HEK293 (cell line): ENCODE measurements at regions not wholly inside any gene's neighbourhood (a gene's known extent, or its start where the extent isn't known, plus 50 kb on each side); places are given as distances from the start of the nearest gene placed in this dataset.

Experiments used
- CTCF ChIA-PET: fragments of 350-600 bp; formaldehyde crosslinking; extraction: SDS; loops from one replicate; lab custom pipeline; 2021; ENCODE audit warnings: antibody characterized with exemption; lab: Yijun Ruan, JAX
- POLR2A ChIA-PET: fragments of 300-600 bp; formaldehyde crosslinking; extraction: SDS; loops from one replicate; lab custom pipeline; 2020; ENCODE audit warnings: antibody characterized with exemption, inconsistent platforms; lab: Yijun Ruan, JAX
- H3K27ac ChIP-seq: fragments of 200-500 bp; sonication (Bioruptor generic); 2 replicates; pipeline ENCODE4 v1.5.1; 2014; ENCODE audit warnings: low read depth, low read length, control low read depth, inconsistent platforms; ENCODE audit errors: extremely low read depth
- H3K36me3 ChIP-seq, 2 experiments: fragments of 200-500 bp in 1 of 2; sonication (Bioruptor generic) in 1 of 2; 1 replicate in 1 of 2; 2 replicates in 1 of 2; pipeline ENCODE4 v1.5.1; 2014 to 2017; ENCODE audit warnings: inconsistent platforms in 2 of 2, low read length in 2 of 2; ENCODE audit not compliant: control insufficient read depth in 2 of 2, insufficient read depth in 1 of 2
- H3K4me1 ChIP-seq: fragments of 200-500 bp; sonication (Bioruptor generic); 2 replicates; pipeline ENCODE4 v1.5.1; 2014; ENCODE audit warnings: mild to moderate bottlenecking, low read length, inconsistent platforms; ENCODE audit not compliant: control insufficient read depth, insufficient read depth
- H3K4me3 ChIP-seq: 2 replicates; pipeline ENCODE4 v1.5.1; 2011; ENCODE audit warnings: low read depth, mild to moderate bottlenecking, control low read depth, low read length, moderate library complexity
- H3K9me3 ChIP-seq: fragments of 200-500 bp; sonication (Bioruptor generic); 2 replicates; pipeline ENCODE4 v1.5.1; 2014; ENCODE audit warnings: low read depth, low read length, inconsistent platforms; ENCODE audit not compliant: control insufficient read depth, insufficient read depth
- ATF2 ChIP-seq: fragments of 450-650 bp; formaldehyde crosslinking; IDR thresholded peaks from 2 replicates; pipeline ENCODE4 v1.5.1; 2016; ENCODE audit warnings: missing biosample characterization, missing genetic modification characterization, low read depth
- BCL11B ChIP-seq: fragments of 450-650 bp; formaldehyde crosslinking; IDR thresholded peaks from 2 replicates; pipeline ENCODE4 v1.5.1; 2016; ENCODE audit warnings: low read depth, missing biosample characterization, missing genetic modification characterization
- BCL6B ChIP-seq: fragments of 450-650 bp; formaldehyde crosslinking; IDR thresholded peaks from 2 replicates; pipeline ENCODE4 v1.5.1; 2017; ENCODE audit warnings: missing biosample characterization, missing genetic modification characterization
- HOXC10 ChIP-seq: sonication (generic); formaldehyde crosslinking; IDR thresholded peaks from 2 replicates; pipeline ENCODE4 v1.8.1; 2023; ENCODE audit warnings: mild to moderate bottlenecking, missing genetic modification reagents
- PRDM1 ChIP-seq: fragments of 450-650 bp; formaldehyde crosslinking; IDR thresholded peaks from 2 replicates; pipeline ENCODE4; 2016; ENCODE audit warnings: missing biosample characterization, missing genetic modification characterization
- TSHZ1 ChIP-seq: fragments of 450-650 bp; formaldehyde crosslinking; IDR thresholded peaks from 2 replicates; pipeline ENCODE4 v1.5.1; 2016; ENCODE audit warnings: missing biosample characterization, missing genetic modification characterization, borderline replicate concordance
- ZBTB48 ChIP-seq: fragments of 450-650 bp; formaldehyde crosslinking; IDR thresholded peaks from 2 replicates; pipeline ENCODE4 v1.5.1; 2016; ENCODE audit warnings: missing biosample characterization, missing genetic modification characterization
- ZBTB6 ChIP-seq: fragments of 450-650 bp; formaldehyde crosslinking; IDR thresholded peaks from 2 replicates; pipeline ENCODE4 v1.5.1; 2017; ENCODE audit warnings: missing biosample characterization, missing genetic modification characterization
- ZFP69B ChIP-seq: fragments of 450-650 bp; formaldehyde crosslinking; IDR thresholded peaks from 2 replicates; pipeline ENCODE4 v1.5.1; 2016; ENCODE audit warnings: missing biosample characterization, missing genetic modification characterization
- ZNF114 ChIP-seq: fragments of 450-650 bp; formaldehyde crosslinking; IDR thresholded peaks from 2 replicates; pipeline ENCODE4 v1.5.0; 2017; ENCODE audit warnings: missing biosample characterization, missing genetic modification characterization
- ZNF140 ChIP-seq: fragments of 450-650 bp; formaldehyde crosslinking; IDR thresholded peaks from 2 replicates; pipeline ENCODE4 v1.5.1; 2016; ENCODE audit warnings: missing biosample characterization, missing genetic modification characterization
- ZNF2 ChIP-seq: fragments of 450-650 bp; formaldehyde crosslinking; IDR thresholded peaks from 2 replicates; pipeline ENCODE4 v1.5.1; 2016; ENCODE audit warnings: missing biosample characterization, missing genetic modification characterization
- ZNF302 ChIP-seq: fragments of 450-650 bp; formaldehyde crosslinking; IDR thresholded peaks from 2 replicates; pipeline ENCODE4 v1.5.1; 2016; ENCODE audit warnings: missing biosample characterization, missing genetic modification characterization, low read depth
- ZNF48 ChIP-seq: fragments of 450-650 bp; formaldehyde crosslinking; IDR thresholded peaks from 2 replicates; pipeline ENCODE4 v1.5.1; 2016; ENCODE audit warnings: missing biosample characterization, missing genetic modification characterization
- ZNF548 ChIP-seq: fragments of 450-650 bp; formaldehyde crosslinking; IDR thresholded peaks from 2 replicates; pipeline ENCODE4 v1.5.1; 2016; ENCODE audit warnings: missing biosample characterization, missing genetic modification characterization
- ZNF555 ChIP-seq: fragments of 450-650 bp; formaldehyde crosslinking; conservative IDR thresholded peaks from 2 replicates; pipeline ENCODE4 v1.5.1; 2017; ENCODE audit warnings: missing biosample characterization, mild to moderate bottlenecking, missing genetic modification characterization, inconsistent platforms
- ZNF571 ChIP-seq: fragments of 450-650 bp; formaldehyde crosslinking; IDR thresholded peaks from 2 replicates; pipeline ENCODE4 v1.5.0; 2017; ENCODE audit warnings: missing biosample characterization, missing genetic modification characterization
- ZNF785 ChIP-seq: fragments of 450-650 bp; formaldehyde crosslinking; IDR thresholded peaks from 2 replicates; pipeline ENCODE4 v1.5.1; 2016; ENCODE audit warnings: missing biosample characterization, missing genetic modification characterization
- ZSCAN4 ChIP-seq: fragments of 450-650 bp; formaldehyde crosslinking; IDR thresholded peaks from 2 replicates; pipeline ENCODE4 v1.5.1; 2017; ENCODE audit warnings: missing biosample characterization, missing genetic modification characterization

- H3K4me1 ChIP-seq = no peaks in the 10 kb centered on the region
- H3K27ac ChIP-seq = no peak overlapping the region
- no peak overlapping the region for H3K4me3 ChIP-seq
- H3K9me3 ChIP-seq = no peaks in the 10 kb centered on the region
- TF ChIP-seq ZFP69B (tag by site-specific recombination) = no peak
- ChIA-PET CTCF (no interaction called here), POLR2A (no interaction called here)
- no peaks in the 10 kb centered on the region for H3K36me3 ChIP-seq
Measured at GRCh38 chr2:191578031-191578430, 99.9 kb upstream of the NABP1 start.

GRCh38 chr2:191580581-191580980, 97.4 kb upstream of the NABP1 start:
- no peak for TF ChIP-seq HOXC10 (CRISPR knock-in tag)
- no peak for TF ChIP-seq ZNF114 (tag by site-specific recombination)
- TF ChIP-seq ZNF302 (tag by site-specific recombination) = no peak
- no peak for TF ChIP-seq BCL6B (tag by site-specific recombination)
- Histone ChIP-seq H3K27ac (no peak overlapping the region), H3K4me3 (no peak overlapping the region), H3K9me3 (no peaks in the 10 kb centered on the region), H3K36me3 (no peaks in the 10 kb centered on the region), H3K4me1 (no peaks in the 10 kb centered on the region)
- ChIA-PET CTCF (interaction anchor here (1.3 kb wide), 1 partner anchor 14 kb away, joined by 3 read pairs; no protein-coding TSS in a partner anchor), POLR2A (interaction anchor here (1.3 kb wide), 1 partner anchor 97 kb away, joined by 5 read pairs; the partner anchor contains the start of gene NABP1)

GRCh38 chr2:191581003-191581402, 96.9 kb upstream of the NABP1 start:
- H3K27ac ChIP-seq = no peak overlapping the region
- no peaks in the 10 kb centered on the region for H3K4me1 ChIP-seq
- CTCF ChIA-PET = interaction anchor here (1.3 kb wide), 1 partner anchor 14 kb away, joined by 3 read pairs; no protein-coding TSS in a partner anchor
- TF ChIP-seq ZBTB6 (tag by site-specific recombination) (no peak), ZFP69B (tag by site-specific recombination) (no peak), ZNF548 (tag by site-specific recombination) (no peak), ZNF555 (tag by site-specific recombination) (no peak), BCL11B (tag by site-specific recombination) (no peak)
- POLR2A ChIA-PET = interaction anchor here (1.3 kb wide), 1 partner anchor 97 kb away, joined by 5 read pairs; the partner anchor contains the start of gene NABP1
- H3K9me3 ChIP-seq = no peaks in the 10 kb centered on the region
- no peaks in the 10 kb centered on the region for H3K36me3 ChIP-seq
- H3K4me3 ChIP-seq = no peak overlapping the region

- no peaks in the 10 kb centered on the region for H3K9me3 ChIP-seq
- no peak overlapping the region for H3K27ac ChIP-seq
- ChIA-PET POLR2A (no interaction called here), CTCF (interaction anchor here (0.6 to 2.5 kb wide), 4 partner anchors 8 to 289 kb away, joined by 3 to 11 read pairs (median 3); no protein-coding TSS in a partner anchor)
- no peaks in the 10 kb centered on the region for H3K4me1 ChIP-seq
- H3K36me3 ChIP-seq = no peaks in the 10 kb centered on the region
- H3K4me3 ChIP-seq = no peak overlapping the region
- TF ChIP-seq ZNF140 (tag by site-specific recombination) (no peak), ZNF571 (no peak), ZBTB48 (tag by site-specific recombination) (no peak), TSHZ1 (tag by site-specific recombination) (no peak), ZNF48 (tag by site-specific recombination) (no peak), ZNF2 (tag by site-specific recombination) (no peak), ZNF785 (tag by site-specific recombination) (no peak), ATF2 (tag by site-specific recombination) (no peak), ZSCAN4 (tag by site-specific recombination) (no peak), PRDM1 (tag by site-specific recombination) (no peak)
Measured at GRCh38 chr2:191582355-191582754, 95.6 kb upstream of the NABP1 start.
